Thoracic aorta (tissue), 2 donors: ENCODE measurements at regions not wholly inside any gene's neighbourhood (a gene's known extent, or its start where the extent isn't known, plus 50 kb on each side); places are given as distances from the start of the nearest gene placed in this dataset.

Source experiments
- ATAC-seq: fragments of 150-250 bp; one replicate; pipeline ENCODE4 v1.8.0; 2017; ENCODE audit warnings: low read depth; ENCODE audit not compliant: insufficient number of reproducible peaks, low FRiP score
- DNase-seq: peaks from one replicate; pipeline ENCODE4 v3.0.0-alpha.2; 2020; ENCODE audit warnings: low spot score
- H3K27ac ChIP-seq, 2 donors: fragments of 200-600 bp; sonication (generic); 1 replicate in 1 of 2; 2 replicates in 1 of 2; pipeline ENCODE4 v1.5.1; 2016; ENCODE audit warnings: mild to moderate bottlenecking in 2 of 2, moderate library complexity in 2 of 2
- H3K27me3 ChIP-seq: fragments of 200-600 bp; sonication (generic); replicated peaks from 2 replicates; pipeline ENCODE4 v1.6.0; 2016; ENCODE audit warnings: mild to moderate bottlenecking; ENCODE audit not compliant: insufficient read depth
- H3K36me3 ChIP-seq: fragments of 200-600 bp; sonication (generic); one replicate; pipeline ENCODE4 v1.5.1; 2016
- H3K4me1 ChIP-seq, 2 donors: fragments of 200-600 bp; sonication (generic); 1 replicate in 1 of 2; 2 replicates in 1 of 2; pipeline versions ENCODE4 v1.5.1 to v1.6.0; 2016; ENCODE audit warnings: low read depth in 2 of 2, mild to moderate bottlenecking in 1 of 2; ENCODE audit not compliant: control insufficient read depth in 1 of 2
- H3K4me3 ChIP-seq: fragments of 200-600 bp; sonication (generic); 2 replicates; pipeline ENCODE4 v1.5.1; 2016; ENCODE audit warnings: mild to moderate bottlenecking
- H3K9me3 ChIP-seq: fragments of 200-600 bp; sonication (generic); 2 replicates; pipeline ENCODE4 v1.5.1; 2016
- CTCF ChIP-seq: fragments of 200-600 bp; sonication (generic); IDR thresholded peaks from one replicate; pipeline ENCODE4 v1.5.1; 2019; ENCODE audit warnings: antibody characterized with exemption

DNA sequence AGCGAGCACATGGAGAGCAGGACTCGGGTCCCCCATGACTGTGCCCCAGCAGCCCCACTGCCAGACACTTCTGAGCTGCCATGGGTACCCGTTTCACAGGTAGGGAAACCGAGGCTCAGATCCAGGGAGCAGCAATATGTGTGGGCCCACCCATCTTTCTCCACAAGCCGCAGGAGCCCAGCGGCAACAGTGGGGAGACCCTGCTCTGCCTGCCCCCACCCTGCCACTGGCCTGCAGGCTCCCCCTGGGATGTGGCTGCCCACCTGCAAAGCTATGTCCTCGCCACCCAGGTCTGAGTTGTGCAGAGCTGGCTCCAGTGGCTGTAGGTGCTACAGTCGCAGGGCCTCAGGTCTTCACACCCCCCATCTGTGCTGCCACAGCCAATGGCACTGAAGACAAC, 50.6 kb upstream of the C1QTNF9B start:
- H3K27ac ChIP-seq = no peak overlapping the region
- H3K9me3 ChIP-seq = no peaks in the 10 kb centered on the region
- no peaks in the 10 kb centered on the region for H3K36me3 ChIP-seq
- H3K27me3 ChIP-seq = no peaks in the 10 kb centered on the region
- no peak for DNase-seq
- no peaks in the 10 kb centered on the region for H3K4me1 ChIP-seq
- no peak for TF ChIP-seq CTCF
- no peak overlapping the region for H3K4me3 ChIP-seq
- no peak for ATAC-seq

GRCh38 chr13:23949200-23949599, 51.9 kb upstream of the C1QTNF9B start:
- no peaks in the 10 kb centered on the region for H3K36me3 ChIP-seq
- no peak overlapping the region for H3K27ac ChIP-seq
- no peak overlapping the region for H3K4me3 ChIP-seq
- no peaks in the 10 kb centered on the region for H3K27me3 ChIP-seq
- no peak for ATAC-seq
- H3K4me1 ChIP-seq = no peaks in the 10 kb centered on the region
- no peaks in the 10 kb centered on the region for H3K9me3 ChIP-seq
- TF ChIP-seq CTCF = no peak
- DNase-seq = no peak

- H3K4me1 ChIP-seq = no peaks in the 10 kb centered on the region
Observed at GRCh38 chr13:23949736-23950135, 52.4 kb upstream of the C1QTNF9B start.

GRCh38 chr13:23950736-23951510, 53.6 kb upstream of the C1QTNF9B start:
- no peaks in the 10 kb centered on the region for H3K36me3 ChIP-seq
- no peak overlapping the region for H3K27ac ChIP-seq
- no peak for ATAC-seq
- no peak for TF ChIP-seq CTCF
- H3K27me3 ChIP-seq = no peaks in the 10 kb centered on the region
- no peak overlapping the region for H3K4me3 ChIP-seq
- H3K4me1 ChIP-seq = no peaks in the 10 kb centered on the region
- DNase-seq = no peak
- no peaks in the 10 kb centered on the region for H3K9me3 ChIP-seq

More at GRCh38 chr13:23949736-23950135, 52.4 kb upstream of the C1QTNF9B start:
- Histone ChIP-seq H3K9me3 (no peaks in the 10 kb centered on the region), H3K36me3 (no peaks in the 10 kb centered on the region), H3K27me3 (no peaks in the 10 kb centered on the region), H3K27ac (no peak overlapping the region), H3K4me3 (no peak overlapping the region)
- DNase-seq (no peak), ATAC-seq (no peak)
- TF ChIP-seq CTCF = no peak

DNA sequence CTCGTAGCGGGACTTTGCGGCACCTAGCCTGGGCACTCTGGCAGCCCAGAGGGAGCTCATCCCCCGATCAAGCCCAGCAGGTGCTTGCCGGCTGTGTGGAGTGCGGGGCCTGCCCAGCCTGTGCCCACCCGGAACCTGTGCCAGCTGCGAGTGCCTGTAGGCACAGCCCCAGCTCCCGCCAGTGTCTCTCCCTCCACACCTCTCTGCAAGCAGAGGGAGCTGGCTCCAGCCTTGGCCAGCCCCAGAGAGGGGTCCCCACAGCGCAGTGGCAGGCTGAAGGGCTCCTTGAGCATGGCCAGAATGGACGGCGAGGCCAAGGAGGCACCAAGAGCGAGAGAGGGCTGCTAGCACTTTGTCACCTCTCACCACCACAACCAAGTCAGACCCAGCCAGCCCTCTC, 55.5 kb upstream of the C1QTNF9B start:
- ATAC-seq (no peak), DNase-seq (no peak)
- H3K27me3 ChIP-seq = no peaks in the 10 kb centered on the region
- no peak overlapping the region for H3K4me3 ChIP-seq
- no peaks in the 10 kb centered on the region for H3K4me1 ChIP-seq
- H3K36me3 ChIP-seq = no peaks in the 10 kb centered on the region
- H3K9me3 ChIP-seq = no peaks in the 10 kb centered on the region
- no peak for TF ChIP-seq CTCF
- no peak overlapping the region for H3K27ac ChIP-seq
